NK-92 treated with Interleukin-12 subunit alpha and Interleukin-12 subunit beta, amount 100 ng/mL, for 24 hours (cell line): ENCODE measurements at regions not wholly inside any gene's neighbourhood (a gene's known extent, or its start where the extent isn't known, plus 50 kb on each side); places are given as distances from the start of the nearest gene placed in this dataset.

Experiments
- DNase-seq: peaks from one replicate; lab custom pipeline; 2025; lab: John Stamatoyannopoulos, UW

- DNase-seq, result no peak
Observed at GRCh38 chr18:53649621-53650020, 574.8 kb downstream of the MBD2 start.

DNA sequence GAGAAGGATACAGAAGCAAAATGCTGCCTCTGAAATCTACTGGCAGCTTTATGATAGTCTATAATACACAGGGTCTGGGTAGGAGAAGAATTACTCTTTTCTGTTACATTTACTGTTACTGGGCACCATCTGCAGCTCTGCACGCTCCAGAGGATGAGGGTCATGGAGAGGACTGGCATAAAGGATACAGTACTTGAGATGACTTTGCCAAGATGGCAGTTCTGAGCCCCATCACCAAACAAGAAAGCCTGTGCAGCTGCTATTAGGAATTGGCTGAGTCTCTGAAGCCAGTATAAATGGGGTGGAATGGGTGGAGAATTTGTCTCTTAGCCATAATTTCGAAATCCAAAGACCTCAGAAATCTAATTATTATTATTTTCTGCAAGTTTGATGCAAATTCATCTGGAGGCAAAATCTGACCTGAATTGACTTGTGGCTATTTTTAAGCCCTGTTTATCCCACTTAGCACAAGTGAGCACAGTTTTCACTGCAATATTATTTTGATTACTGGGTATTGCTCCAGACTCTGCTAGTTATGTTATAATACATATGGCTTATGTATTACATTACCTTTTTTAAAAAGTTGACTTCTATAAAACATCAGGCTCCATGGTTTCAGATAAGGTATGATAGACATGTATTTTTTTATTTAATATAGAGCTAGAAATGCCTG lies 579.5 kb downstream of the MBD2 start:
- DNase-seq, result no peak

DNA sequence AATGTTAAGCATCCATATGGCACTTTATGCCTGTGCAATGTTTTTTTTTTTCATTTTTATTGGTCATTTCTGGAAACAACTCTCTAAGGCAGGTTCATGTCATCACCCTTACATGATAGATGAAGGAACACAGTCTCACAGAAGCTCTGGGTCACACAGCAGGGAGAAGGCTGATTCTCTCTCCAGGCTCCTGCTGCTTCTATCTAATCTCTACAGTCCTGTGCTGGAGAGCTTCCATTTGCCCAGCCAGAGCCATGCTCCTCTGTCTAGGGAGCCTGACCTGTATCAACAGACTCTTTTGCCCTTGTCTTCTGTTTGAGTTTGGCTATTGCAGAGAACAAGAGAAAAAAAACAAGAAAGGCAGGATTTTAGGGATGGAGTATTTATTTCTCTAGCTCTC lies 584.8 kb downstream of the MBD2 start:
- no peak for DNase-seq

GRCh38 chr18:53629337-53629736 lies 595.1 kb downstream of the MBD2 start:
- no peak for DNase-seq

- DNase-seq, result no peak
Observed at GRCh38 chr18:53625997-53626599, 598.4 kb downstream of the MBD2 start.

GRCh38 chr18:53610957-53611356 lies 613.5 kb downstream of the MBD2 start:
- DNase-seq, result no peak

- DNase-seq, result no peak
Observed at GRCh38 chr18:53606792-53607191, 617.7 kb downstream of the MBD2 start.

- DNase-seq, result no peak
Observed at GRCh38 chr18:53605198-53605597, 619.3 kb downstream of the MBD2 start.

GRCh38 chr18:53603276-53603675 lies 621.2 kb downstream of the MBD2 start:
- no peak for DNase-seq

DNA sequence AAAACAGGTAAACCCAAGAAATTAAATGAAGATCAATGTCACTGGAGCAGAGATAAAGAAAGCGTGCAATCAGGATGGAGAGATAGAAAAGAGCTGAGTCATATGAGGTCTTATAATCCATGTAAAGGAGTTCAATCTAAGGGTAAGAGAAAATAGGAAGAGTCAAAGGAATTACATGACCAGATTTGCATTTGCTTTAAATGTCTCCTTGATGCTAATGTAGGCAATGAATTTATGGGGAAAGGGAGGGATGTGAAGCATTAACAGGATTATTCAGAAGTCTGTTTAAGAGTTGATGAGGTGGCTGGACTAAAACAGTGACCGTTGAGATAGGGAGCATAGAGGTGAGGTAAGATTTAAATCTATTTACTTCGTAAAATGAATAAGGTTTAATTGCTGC lies 623.1 kb downstream of the MBD2 start:
- DNase-seq, result no peak

DNA sequence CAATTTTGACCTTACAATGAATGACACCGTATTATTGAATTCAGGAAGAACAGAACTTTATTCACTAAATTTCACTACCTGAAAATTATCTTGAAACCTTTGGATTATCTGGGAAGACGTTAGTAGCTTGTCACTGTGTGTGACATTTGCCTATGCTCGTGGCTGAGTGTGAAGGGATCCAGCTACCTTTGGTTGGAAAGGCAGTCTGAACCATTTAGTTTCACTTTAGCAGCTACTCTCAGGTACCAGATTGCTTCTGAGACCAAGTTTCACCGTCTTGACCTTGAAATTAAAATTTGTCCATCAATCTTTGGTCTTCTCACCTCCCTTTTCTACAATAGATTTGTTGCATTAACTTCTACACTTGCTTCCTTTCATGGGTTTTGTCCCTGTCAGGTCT lies 637.5 kb downstream of the MBD2 start:
- DNase-seq, result no peak
